Breast epithelium (tissue), 3 donors: ENCODE measurements at regions not wholly inside any gene's neighbourhood (a gene's known extent, or its start where the extent isn't known, plus 50 kb on each side); places are given as distances from the start of the nearest gene placed in this dataset.

Experiments used
- POLR2A ChIP-seq: fragments of 450-650 bp; IDR thresholded peaks from one replicate; pipeline ENCODE4 v1.6.1; 2016; ENCODE audit warnings: antibody characterized with exemption, mild to moderate bottlenecking, moderate library complexity
- POLR2AphosphoS5 ChIP-seq, 3 donors: sonication (generic); formaldehyde crosslinking; IDR thresholded peaks; one replicate each; pipeline ENCODE4 v1.6.1; 2017; ENCODE audit warnings: antibody characterized with exemption in 3 of 3
- TF ChIP-seq, protein P1 (sequence below), 3 donors: fragments of 450-650 bp; IDR thresholded peaks; one replicate each; pipeline ENCODE4 v1.5.1; 2016 to 2017; ENCODE audit warnings: antibody characterized with exemption in 3 of 3, mild to moderate bottlenecking in 3 of 3, moderate library complexity in 3 of 3

DNA sequence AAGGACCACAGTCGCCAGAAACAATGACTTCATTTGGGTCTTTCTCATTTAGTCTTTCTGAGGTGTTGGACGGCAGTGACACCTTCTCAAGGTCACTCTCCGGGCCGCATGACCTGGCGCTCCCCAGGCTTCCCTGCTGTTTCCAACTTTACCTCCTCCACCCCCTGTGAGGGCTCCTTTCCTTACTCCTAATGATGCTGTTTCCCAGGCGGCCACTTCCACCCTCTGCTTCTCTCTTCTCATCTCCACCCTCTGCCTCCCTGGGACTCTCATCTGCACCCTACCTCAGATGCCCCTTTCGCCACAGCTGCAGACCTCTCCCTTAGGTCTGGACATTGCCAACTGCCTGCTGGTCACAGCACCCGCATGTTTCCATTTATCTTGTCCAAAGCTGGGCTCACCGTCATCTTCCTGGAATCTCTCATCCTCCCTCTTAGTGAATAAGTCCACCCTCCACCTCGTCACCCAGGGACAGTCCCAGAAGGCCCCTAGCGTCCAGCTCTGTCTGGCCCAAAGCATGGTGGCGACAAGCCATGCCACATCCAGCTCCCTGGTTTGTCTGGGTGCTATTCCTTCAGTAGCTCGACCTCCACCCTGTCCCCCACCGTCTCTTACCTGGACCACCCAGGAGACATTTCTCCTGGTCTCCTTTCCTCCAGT lies 113.8 kb downstream of the BUD13 start:
- TF ChIP-seq, protein P1, sequence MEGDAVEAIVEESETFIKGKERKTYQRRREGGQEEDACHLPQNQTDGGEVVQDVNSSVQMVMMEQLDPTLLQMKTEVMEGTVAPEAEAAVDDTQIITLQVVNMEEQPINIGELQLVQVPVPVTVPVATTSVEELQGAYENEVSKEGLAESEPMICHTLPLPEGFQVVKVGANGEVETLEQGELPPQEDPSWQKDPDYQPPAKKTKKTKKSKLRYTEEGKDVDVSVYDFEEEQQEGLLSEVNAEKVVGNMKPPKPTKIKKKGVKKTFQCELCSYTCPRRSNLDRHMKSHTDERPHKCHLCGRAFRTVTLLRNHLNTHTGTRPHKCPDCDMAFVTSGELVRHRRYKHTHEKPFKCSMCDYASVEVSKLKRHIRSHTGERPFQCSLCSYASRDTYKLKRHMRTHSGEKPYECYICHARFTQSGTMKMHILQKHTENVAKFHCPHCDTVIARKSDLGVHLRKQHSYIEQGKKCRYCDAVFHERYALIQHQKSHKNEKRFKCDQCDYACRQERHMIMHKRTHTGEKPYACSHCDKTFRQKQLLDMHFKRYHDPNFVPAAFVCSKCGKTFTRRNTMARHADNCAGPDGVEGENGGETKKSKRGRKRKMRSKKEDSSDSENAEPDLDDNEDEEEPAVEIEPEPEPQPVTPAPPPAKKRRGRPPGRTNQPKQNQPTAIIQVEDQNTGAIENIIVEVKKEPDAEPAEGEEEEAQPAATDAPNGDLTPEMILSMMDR (IDR thresholded peaks at IDR 0.05): no peak
- TF ChIP-seq POLR2A (no peak), POLR2AphosphoS5 (IDR thresholded peaks at IDR 0.05) (no peak)
